ENCODE measurements at regions not wholly inside any gene's neighbourhood (a gene's known extent, or its start where the extent isn't known, plus 50 kb on each side); places are given as distances from the start of the nearest gene placed in this dataset.

GRCh38 chr15:91496754-91497691, 356.5 kb upstream of the SLCO3A1 start:
- 60% methylated on average over 4 of the region's 4 CpGs for WGBS (ENCODE audit: low lambda C conversion rate, missing lambda C conversion rate)
- no peak for DNase-seq (ENCODE audit: low spot score)
- H3K27ac ChIP-seq: no peak overlapping the region

DNA sequence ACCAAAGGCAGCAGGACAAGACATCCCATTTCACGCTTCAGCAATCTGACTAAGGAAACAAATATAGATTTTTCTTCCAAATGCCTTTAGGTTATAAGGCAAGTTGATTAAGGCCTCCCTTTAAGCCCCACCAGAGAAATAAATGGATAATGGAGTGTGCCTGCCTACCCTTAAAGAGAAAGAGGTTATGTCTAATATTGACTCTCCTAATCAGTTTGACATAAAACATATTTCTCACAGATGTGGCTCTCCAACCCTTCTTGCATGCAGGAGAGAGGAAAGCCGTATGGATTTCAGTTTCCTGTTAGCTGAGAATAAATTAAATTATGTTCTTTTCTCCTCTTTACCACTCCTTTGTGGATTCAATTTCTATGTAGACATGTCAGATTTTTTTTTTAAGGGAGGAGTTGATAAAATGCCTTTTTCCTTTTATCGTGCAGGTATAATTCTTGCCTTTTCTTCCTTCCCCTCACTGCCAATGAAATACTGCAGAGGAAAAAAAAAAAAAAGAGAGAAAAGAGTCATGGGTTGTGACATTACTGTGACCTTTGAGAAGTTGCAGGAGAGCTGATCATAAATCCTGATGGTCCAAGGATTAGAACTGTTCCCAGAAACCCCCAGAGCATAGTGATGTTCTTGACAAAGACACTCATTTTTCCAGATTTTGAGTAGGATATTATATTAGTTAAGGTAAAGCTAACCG, 355.3 kb upstream of the SLCO3A1 start:
- no peak for DNase-seq (ENCODE audit: low spot score)

More at GRCh38 chr15:91496754-91497691, 356.5 kb upstream of the SLCO3A1 start:
- Histone ChIP-seq H2AFZ (no peak overlapping the region), H3K4me3 (no peak overlapping the region), H3K4me2 (no peak overlapping the region), H3K27me3 (no peaks in the 10 kb centered on the region), H4K20me1 (ENCODE audit: insufficient read depth, poor library complexity, severe bottlenecking) (no peaks in the 10 kb centered on the region), H3K9me3 (ENCODE audit: low read depth) (no peaks in the 10 kb centered on the region), H3K79me2 (no peaks in the 10 kb centered on the region), H3K36me3 (replicated peaks; ENCODE audit: insufficient read depth, low read depth) (no peaks in the 10 kb centered on the region), H3K4me1 (ENCODE audit: insufficient read depth) (no peaks in the 10 kb centered on the region), H3K9me2 (replicated peaks; ENCODE audit: insufficient read depth) (no peaks in the 10 kb centered on the region)
- TF ChIP-seq EZH2 (IDR thresholded peaks at IDR 0.05; ENCODE audit: borderline replicate concordance) (no peak), EZH2phosphoT487 (IDR thresholded peaks at IDR 0.05; ENCODE audit: low read depth, severe bottlenecking, unreplicated experiment) (no peak), CTCF (IDR thresholded peaks at IDR 0.05; ENCODE audit: poor library complexity) (no peak)

DNA sequence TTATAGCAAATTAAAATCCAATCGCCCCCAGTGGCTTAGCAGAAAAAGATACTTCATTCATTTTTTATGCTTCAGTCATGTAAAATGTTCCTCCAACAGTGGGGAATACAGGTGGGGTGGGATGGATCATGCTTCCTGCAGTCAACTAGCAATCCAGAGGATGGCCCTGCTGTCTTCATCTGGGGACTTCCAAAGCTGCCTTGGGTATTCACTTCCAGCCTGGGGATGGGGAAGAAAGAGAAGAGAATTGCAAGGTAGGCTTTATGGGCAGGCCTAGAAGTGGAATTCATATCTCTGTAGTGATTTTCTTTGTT, 354.8 kb upstream of the SLCO3A1 start:
- DNase-seq (ENCODE audit: low spot score): no peak
- TF ChIP-seq CTCF (IDR thresholded peaks at IDR 0.05; ENCODE audit: poor library complexity) (no peak), EZH2 (IDR thresholded peaks at IDR 0.05; ENCODE audit: borderline replicate concordance) (no peak), EZH2phosphoT487 (IDR thresholded peaks at IDR 0.05; ENCODE audit: low read depth, severe bottlenecking, unreplicated experiment) (no peak)
- WGBS (ENCODE audit: low lambda C conversion rate, missing lambda C conversion rate): 91% methylated on average over 1 of the region's 1 CpG

More for the DNA sequence above, 355.3 kb upstream of the SLCO3A1 start:
- H3K9me3 ChIP-seq (ENCODE audit: low read depth): no peaks in the 10 kb centered on the region
- H4K20me1 ChIP-seq (ENCODE audit: insufficient read depth, poor library complexity, severe bottlenecking): no peaks in the 10 kb centered on the region
- no peaks in the 10 kb centered on the region for H3K9me2 ChIP-seq (replicated peaks; ENCODE audit: insufficient read depth)
- H3K4me3 ChIP-seq: no peak overlapping the region
- no peak overlapping the region for H2AFZ ChIP-seq
- TF ChIP-seq CTCF (IDR thresholded peaks at IDR 0.05; ENCODE audit: poor library complexity) (no peak), EZH2phosphoT487 (IDR thresholded peaks at IDR 0.05; ENCODE audit: low read depth, severe bottlenecking, unreplicated experiment) (no peak), EZH2 (IDR thresholded peaks at IDR 0.05; ENCODE audit: borderline replicate concordance) (no peak)
- WGBS (ENCODE audit: low lambda C conversion rate, missing lambda C conversion rate): 85% methylated on average over 4 of the region's 4 CpGs
- H3K27me3 ChIP-seq: no peaks in the 10 kb centered on the region
- H3K79me2 ChIP-seq: no peaks in the 10 kb centered on the region
- no peaks in the 10 kb centered on the region for H3K4me1 ChIP-seq (ENCODE audit: insufficient read depth)
- H3K27ac ChIP-seq: no peak overlapping the region
- H3K4me2 ChIP-seq: no peak overlapping the region
- no peaks in the 10 kb centered on the region for H3K36me3 ChIP-seq (replicated peaks; ENCODE audit: insufficient read depth, low read depth)

More for the DNA sequence above, 354.8 kb upstream of the SLCO3A1 start:
- H3K4me1 ChIP-seq (ENCODE audit: insufficient read depth): no peaks in the 10 kb centered on the region
- H3K27me3 ChIP-seq: no peaks in the 10 kb centered on the region
- no peaks in the 10 kb centered on the region for H4K20me1 ChIP-seq (ENCODE audit: insufficient read depth, poor library complexity, severe bottlenecking)
- no peaks in the 10 kb centered on the region for H3K36me3 ChIP-seq (replicated peaks; ENCODE audit: insufficient read depth, low read depth)
- no peak overlapping the region for H3K4me3 ChIP-seq
- no peak overlapping the region for H2AFZ ChIP-seq
- no peak overlapping the region for H3K4me2 ChIP-seq
- no peaks in the 10 kb centered on the region for H3K9me2 ChIP-seq (replicated peaks; ENCODE audit: insufficient read depth)
- no peaks in the 10 kb centered on the region for H3K79me2 ChIP-seq
- H3K27ac ChIP-seq: no peak overlapping the region
- no peaks in the 10 kb centered on the region for H3K9me3 ChIP-seq (ENCODE audit: low read depth)

Measured in hepatocyte (in vitro differentiated cells).